IPS-15b (cell line): ENCODE measurements at regions not wholly inside any gene's neighbourhood (a gene's known extent, or its start where the extent isn't known, plus 50 kb on each side); places are given as distances from the start of the nearest gene placed in this dataset.

Experiments used
- H3K27me3 ChIP-seq: one replicate; pipeline ENCODE4 v1.6.1; 2013; ENCODE audit warnings: low read length; ENCODE audit not compliant: control insufficient read depth, insufficient read depth
- H3K36me3 ChIP-seq: one replicate; pipeline ENCODE4 v1.6.1; 2013; ENCODE audit warnings: low read length; ENCODE audit not compliant: control insufficient read depth, insufficient read depth
- H3K4me1 ChIP-seq: one replicate; pipeline ENCODE4 v1.6.1; 2013; ENCODE audit warnings: mild to moderate bottlenecking, low read length; ENCODE audit not compliant: control insufficient read depth, insufficient read depth
- H3K4me3 ChIP-seq: one replicate; pipeline ENCODE4 v1.5.1; 2013; ENCODE audit warnings: low read depth, low read length
- H3K9ac ChIP-seq: one replicate; pipeline ENCODE4 v1.6.1; 2013; ENCODE audit warnings: low read depth, mild to moderate bottlenecking, low read length
- H3K9me3 ChIP-seq: one replicate; pipeline ENCODE4 v1.6.1; 2013; ENCODE audit warnings: mild to moderate bottlenecking, low read length; ENCODE audit not compliant: control insufficient read depth, insufficient read depth

GRCh38 chr14:29255692-29256091 is 489.1 kb downstream of the FOXG1 start:
- Histone ChIP-seq H3K4me1 (no peaks in the 10 kb centered on the region), H3K4me3 (no peak overlapping the region), H3K36me3 (peaks cover 3% of the 10 kb centered on the region), H3K9ac (no peak overlapping the region), H3K9me3 (no peaks in the 10 kb centered on the region), H3K27me3 (no peaks in the 10 kb centered on the region)

- H3K27me3 ChIP-seq: no peaks in the 10 kb centered on the region
- H3K4me1 ChIP-seq: no peaks in the 10 kb centered on the region
- H3K9ac ChIP-seq: no peak overlapping the region
- H3K36me3 ChIP-seq: no peaks in the 10 kb centered on the region
- H3K4me3 ChIP-seq: no peak overlapping the region
- no peaks in the 10 kb centered on the region for H3K9me3 ChIP-seq
Measured at GRCh38 chr14:29262979-29263378, 496.4 kb downstream of the FOXG1 start.

- Histone ChIP-seq H3K27me3 (no peaks in the 10 kb centered on the region), H3K9ac (no peak overlapping the region), H3K4me1 (no peaks in the 10 kb centered on the region), H3K36me3 (no peaks in the 10 kb centered on the region), H3K9me3 (no peaks in the 10 kb centered on the region), H3K4me3 (no peak overlapping the region)
Measured at GRCh38 chr14:29264865-29265264, 498.3 kb downstream of the FOXG1 start.

GRCh38 chr14:29265852-29266251 is 499.3 kb downstream of the FOXG1 start:
- no peak overlapping the region for H3K9ac ChIP-seq
- no peaks in the 10 kb centered on the region for H3K36me3 ChIP-seq
- no peak overlapping the region for H3K4me3 ChIP-seq
- no peaks in the 10 kb centered on the region for H3K4me1 ChIP-seq
- no peaks in the 10 kb centered on the region for H3K27me3 ChIP-seq
- no peaks in the 10 kb centered on the region for H3K9me3 ChIP-seq

GRCh38 chr14:29271669-29272068 is 505.1 kb downstream of the FOXG1 start:
- Histone ChIP-seq H3K9ac (no peak overlapping the region), H3K36me3 (no peaks in the 10 kb centered on the region), H3K27me3 (no peaks in the 10 kb centered on the region), H3K4me1 (no peaks in the 10 kb centered on the region), H3K9me3 (no peaks in the 10 kb centered on the region), H3K4me3 (no peak overlapping the region)

GRCh38 chr14:29273513-29273912 is 506.9 kb downstream of the FOXG1 start:
- no peak overlapping the region for H3K4me3 ChIP-seq
- H3K36me3 ChIP-seq: no peaks in the 10 kb centered on the region
- H3K27me3 ChIP-seq: no peaks in the 10 kb centered on the region
- H3K9ac ChIP-seq: no peak overlapping the region
- no peaks in the 10 kb centered on the region for H3K9me3 ChIP-seq
- H3K4me1 ChIP-seq: no peaks in the 10 kb centered on the region

GRCh38 chr14:29274890-29275596 is 508.5 kb downstream of the FOXG1 start:
- no peaks in the 10 kb centered on the region for H3K4me1 ChIP-seq
- no peaks in the 10 kb centered on the region for H3K9me3 ChIP-seq
- no peak overlapping the region for H3K9ac ChIP-seq
- H3K4me3 ChIP-seq: no peak overlapping the region
- H3K36me3 ChIP-seq: no peaks in the 10 kb centered on the region
- no peaks in the 10 kb centered on the region for H3K27me3 ChIP-seq

- Histone ChIP-seq H3K4me1 (no peaks in the 10 kb centered on the region), H3K9ac (no peak overlapping the region), H3K9me3 (no peaks in the 10 kb centered on the region), H3K27me3 (no peaks in the 10 kb centered on the region), H3K36me3 (no peaks in the 10 kb centered on the region), H3K4me3 (no peak overlapping the region)
Measured at GRCh38 chr14:29278301-29279263, 512.0 kb downstream of the FOXG1 start.

- Histone ChIP-seq H3K27me3 (no peaks in the 10 kb centered on the region), H3K4me1 (no peaks in the 10 kb centered on the region), H3K9ac (no peak overlapping the region), H3K36me3 (no peaks in the 10 kb centered on the region), H3K4me3 (no peak overlapping the region), H3K9me3 (no peaks in the 10 kb centered on the region)
Measured at GRCh38 chr14:29282169-29282568, 515.6 kb downstream of the FOXG1 start.

- Histone ChIP-seq H3K9me3 (peaks cover 7% of the 10 kb centered on the region), H3K9ac (no peak overlapping the region), H3K27me3 (no peaks in the 10 kb centered on the region)
Measured at GRCh38 chr14:29290441-29290840, 523.9 kb downstream of the FOXG1 start.

GRCh38 chr14:29299372-29299771 is 532.8 kb downstream of the FOXG1 start:
- H3K4me3 ChIP-seq: no peak overlapping the region
- H3K36me3 ChIP-seq: no peaks in the 10 kb centered on the region
- no peaks in the 10 kb centered on the region for H3K27me3 ChIP-seq
- H3K4me1 ChIP-seq: no peaks in the 10 kb centered on the region
- H3K9ac ChIP-seq: no peak overlapping the region
- peaks cover 4% of the 10 kb centered on the region for H3K9me3 ChIP-seq

More at GRCh38 chr14:29290441-29290840, 523.9 kb downstream of the FOXG1 start:
- Histone ChIP-seq H3K4me3 (no peak overlapping the region), H3K4me1 (no peaks in the 10 kb centered on the region), H3K36me3 (no peaks in the 10 kb centered on the region)

GRCh38 chr14:29301571-29301970 is 535.0 kb downstream of the FOXG1 start:
- H3K4me1 ChIP-seq: no peaks in the 10 kb centered on the region
- no peaks in the 10 kb centered on the region for H3K27me3 ChIP-seq
- H3K36me3 ChIP-seq: no peaks in the 10 kb centered on the region
- no peak overlapping the region for H3K4me3 ChIP-seq
- no peaks in the 10 kb centered on the region for H3K9me3 ChIP-seq
- H3K9ac ChIP-seq: no peak overlapping the region
